ENCODE measurements at regions not wholly inside any gene's neighbourhood (a gene's known extent, or its start where the extent isn't known, plus 50 kb on each side); places are given as distances from the start of the nearest gene placed in this dataset.

DNA sequence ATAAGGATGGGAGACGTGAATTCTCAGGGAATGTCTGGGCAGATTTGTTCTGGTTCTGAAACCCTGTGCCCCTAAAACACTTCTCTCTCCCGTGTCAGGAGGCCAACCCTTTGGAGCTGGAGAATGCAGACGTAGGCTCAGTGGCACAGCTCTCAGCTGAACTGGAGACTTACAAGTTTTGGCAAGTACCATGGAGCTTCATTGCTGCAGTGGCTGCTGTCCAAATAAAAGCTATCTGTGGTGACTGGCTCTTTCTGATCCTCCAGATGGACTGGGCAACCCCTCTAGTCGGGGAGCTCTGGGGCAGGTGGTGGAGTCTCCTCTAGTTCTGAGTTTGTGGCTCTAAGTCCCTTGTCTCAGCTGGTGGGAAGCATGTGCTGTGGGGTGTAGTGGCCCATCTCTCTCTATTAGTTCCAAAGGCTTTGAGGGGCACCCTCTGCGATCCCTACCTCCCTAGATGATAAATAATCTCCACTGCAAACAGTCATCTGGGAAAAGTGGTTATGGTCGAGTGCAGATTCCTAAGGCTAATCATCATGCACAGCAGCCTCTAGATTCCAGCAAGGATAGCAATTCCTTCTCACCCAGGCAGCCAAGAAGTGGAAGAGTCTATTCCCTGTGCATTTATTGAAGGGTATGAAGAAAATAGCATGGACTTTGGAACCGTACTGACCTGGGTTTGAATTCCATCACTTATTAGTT, 204.2 kb upstream of the KLF4 start:
- TF ChIP-seq, protein P1, sequence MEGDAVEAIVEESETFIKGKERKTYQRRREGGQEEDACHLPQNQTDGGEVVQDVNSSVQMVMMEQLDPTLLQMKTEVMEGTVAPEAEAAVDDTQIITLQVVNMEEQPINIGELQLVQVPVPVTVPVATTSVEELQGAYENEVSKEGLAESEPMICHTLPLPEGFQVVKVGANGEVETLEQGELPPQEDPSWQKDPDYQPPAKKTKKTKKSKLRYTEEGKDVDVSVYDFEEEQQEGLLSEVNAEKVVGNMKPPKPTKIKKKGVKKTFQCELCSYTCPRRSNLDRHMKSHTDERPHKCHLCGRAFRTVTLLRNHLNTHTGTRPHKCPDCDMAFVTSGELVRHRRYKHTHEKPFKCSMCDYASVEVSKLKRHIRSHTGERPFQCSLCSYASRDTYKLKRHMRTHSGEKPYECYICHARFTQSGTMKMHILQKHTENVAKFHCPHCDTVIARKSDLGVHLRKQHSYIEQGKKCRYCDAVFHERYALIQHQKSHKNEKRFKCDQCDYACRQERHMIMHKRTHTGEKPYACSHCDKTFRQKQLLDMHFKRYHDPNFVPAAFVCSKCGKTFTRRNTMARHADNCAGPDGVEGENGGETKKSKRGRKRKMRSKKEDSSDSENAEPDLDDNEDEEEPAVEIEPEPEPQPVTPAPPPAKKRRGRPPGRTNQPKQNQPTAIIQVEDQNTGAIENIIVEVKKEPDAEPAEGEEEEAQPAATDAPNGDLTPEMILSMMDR (IDR thresholded peaks at IDR 0.05) = no peak
- TF ChIP-seq ZFX (IDR thresholded peaks at IDR 0.05; ENCODE audit: borderline replicate concordance) = no peak

Measured in 22Rv1 (cell line).